Rectal smooth muscle tissue (tissue), 1 donor: ENCODE measurements at regions not wholly inside any gene's neighbourhood (a gene's known extent, or its start where the extent isn't known, plus 50 kb on each side); places are given as distances from the start of the nearest gene placed in this dataset.
"Not testable (repeated sequence)": the region's sequence is repeated elsewhere in the genome, so short reads cannot be mapped to it uniquely, and the experiment has no call there.

Source experiments
- H3K27ac ChIP-seq: one replicate; pipeline ENCODE4 v1.7.0; 2013; ENCODE audit warnings: low read depth, low read length, inconsistent platforms
- H3K27me3 ChIP-seq: one replicate; pipeline ENCODE4 v1.7.0; 2013; ENCODE audit warnings: low read length; ENCODE audit not compliant: control insufficient read depth, insufficient read depth
- H3K36me3 ChIP-seq: one replicate; pipeline ENCODE4 v1.7.0; 2013; ENCODE audit warnings: low read length; ENCODE audit not compliant: control insufficient read depth, insufficient read depth
- H3K4me1 ChIP-seq: one replicate; pipeline ENCODE4 v1.7.0; 2013; ENCODE audit warnings: low read length; ENCODE audit not compliant: control insufficient read depth, insufficient read depth
- H3K4me3 ChIP-seq: one replicate; pipeline ENCODE4 v1.7.0; 2013; ENCODE audit warnings: low read length
- H3K9ac ChIP-seq: one replicate; pipeline ENCODE4 v1.7.0; 2013; ENCODE audit warnings: low read length

- H3K4me1 ChIP-seq = no peaks in the 10 kb centered on the region
- H3K4me3 ChIP-seq = no peak overlapping the region
- no peak overlapping the region for H3K27ac ChIP-seq
- H3K27me3 ChIP-seq = no peaks in the 10 kb centered on the region
- no peak overlapping the region for H3K9ac ChIP-seq
- no peaks in the 10 kb centered on the region for H3K36me3 ChIP-seq
These were observed 215.1 kb downstream of the PCDH17 start for GRCh38 chr13:57846600-57847173.

DNA sequence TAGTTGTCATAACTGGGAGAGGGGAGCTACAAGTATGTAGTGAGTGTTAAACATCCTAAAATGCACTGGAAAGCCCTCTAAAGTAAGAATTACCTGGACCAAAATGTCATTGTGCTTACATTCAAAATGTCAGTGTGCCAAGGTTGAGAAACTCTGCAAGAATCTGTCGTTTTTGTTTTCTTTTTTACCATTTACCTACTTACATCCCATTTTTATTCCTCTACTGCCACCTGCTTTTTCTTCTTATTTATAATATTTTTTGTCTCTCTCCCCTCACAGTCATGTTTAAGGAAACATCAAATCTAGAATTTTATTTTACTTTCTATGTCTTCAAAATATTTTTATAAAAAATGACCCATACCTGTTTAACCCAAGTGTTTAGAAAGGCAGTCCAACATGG, 226.4 kb downstream of the PCDH17 start:
- no peak overlapping the region for H3K9ac ChIP-seq
- no peak overlapping the region for H3K4me3 ChIP-seq
- no peaks in the 10 kb centered on the region for H3K4me1 ChIP-seq
- H3K27me3 ChIP-seq = no peaks in the 10 kb centered on the region
- H3K27ac ChIP-seq = no peak overlapping the region
- H3K36me3 ChIP-seq = no peaks in the 10 kb centered on the region

- Histone ChIP-seq H3K36me3 (no peaks in the 10 kb centered on the region), H3K4me1 (no peaks in the 10 kb centered on the region), H3K4me3 (no peak overlapping the region)
These were observed 226.8 kb downstream of the PCDH17 start for GRCh38 chr13:57858376-57858775.

GRCh38 chr13:57862879-57863278, 231.3 kb downstream of the PCDH17 start:
- H3K27me3 ChIP-seq = no peaks in the 10 kb centered on the region
- H3K36me3 ChIP-seq = no peaks in the 10 kb centered on the region
- no peak overlapping the region for H3K27ac ChIP-seq
- no peak overlapping the region for H3K4me3 ChIP-seq
- H3K9ac ChIP-seq = no peak overlapping the region
- no peaks in the 10 kb centered on the region for H3K4me1 ChIP-seq

More at GRCh38 chr13:57858376-57858775, 226.8 kb downstream of the PCDH17 start:
- no peak overlapping the region for H3K9ac ChIP-seq
- H3K27ac ChIP-seq = no peak overlapping the region
- H3K27me3 ChIP-seq = no peaks in the 10 kb centered on the region

DNA sequence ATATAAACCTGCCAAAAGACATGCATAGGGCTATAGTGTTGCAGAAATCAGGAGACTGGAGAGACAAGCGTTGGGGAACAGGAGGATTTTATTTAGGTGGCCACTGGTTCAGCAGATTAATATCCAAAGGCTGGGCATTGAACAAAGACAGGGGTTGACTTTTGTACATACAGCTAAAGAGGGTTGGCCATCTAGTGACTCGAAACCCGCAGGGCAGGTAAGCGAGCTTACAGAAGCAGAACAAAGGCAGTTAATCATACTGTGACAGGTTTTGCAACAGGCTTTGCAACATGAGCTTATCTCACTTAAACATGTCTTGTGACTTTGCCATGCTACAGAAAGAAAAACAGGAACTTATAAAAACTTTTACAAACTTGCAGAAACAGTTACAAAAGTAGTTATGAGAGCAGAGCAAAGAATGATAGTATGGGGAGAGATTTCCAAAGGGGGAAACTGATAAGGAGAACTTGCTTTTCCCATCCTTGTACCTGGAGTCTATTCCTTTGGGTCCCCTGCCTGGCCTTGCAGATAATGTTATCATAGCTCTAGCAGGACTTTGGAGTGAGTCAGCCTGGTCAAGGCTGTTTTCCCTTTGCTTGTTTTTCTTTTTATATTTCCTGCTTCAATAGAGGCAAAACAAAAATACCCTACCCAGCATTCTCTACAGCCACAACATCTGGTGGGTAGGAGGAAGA, 234.2 kb downstream of the PCDH17 start:
- Histone ChIP-seq H3K27ac (no peak overlapping the region), H3K27me3 (no peaks in the 10 kb centered on the region), H3K9ac (no peak overlapping the region), H3K36me3 (no peaks in the 10 kb centered on the region), H3K4me3 (no peak overlapping the region), H3K4me1 (no peaks in the 10 kb centered on the region)

DNA sequence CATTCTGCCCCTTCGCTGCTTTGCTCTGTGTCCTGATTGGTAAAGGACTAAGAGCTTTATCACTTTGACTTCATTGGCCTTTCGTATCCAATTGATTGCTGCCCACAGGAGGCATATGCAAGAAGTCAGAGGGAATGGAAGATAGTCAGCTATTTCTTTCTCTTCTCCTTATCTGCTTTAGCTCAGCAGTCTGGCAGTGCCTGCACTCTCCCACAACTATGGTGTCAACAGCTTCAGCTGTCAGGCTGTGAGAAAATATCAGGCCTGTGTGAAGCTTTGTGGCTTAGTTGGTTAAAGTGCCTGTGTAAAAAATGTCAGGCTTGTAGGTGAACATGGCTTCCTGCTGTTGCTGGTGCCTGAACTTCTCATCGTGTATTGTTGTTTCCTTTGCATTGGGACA, 243.0 kb downstream of the PCDH17 start:
- Histone ChIP-seq H3K4me1 (no peaks in the 10 kb centered on the region), H3K36me3 (no peaks in the 10 kb centered on the region), H3K27me3 (no peaks in the 10 kb centered on the region), H3K4me3 (no peak overlapping the region), H3K27ac (no peak overlapping the region), H3K9ac (no peak overlapping the region)

DNA sequence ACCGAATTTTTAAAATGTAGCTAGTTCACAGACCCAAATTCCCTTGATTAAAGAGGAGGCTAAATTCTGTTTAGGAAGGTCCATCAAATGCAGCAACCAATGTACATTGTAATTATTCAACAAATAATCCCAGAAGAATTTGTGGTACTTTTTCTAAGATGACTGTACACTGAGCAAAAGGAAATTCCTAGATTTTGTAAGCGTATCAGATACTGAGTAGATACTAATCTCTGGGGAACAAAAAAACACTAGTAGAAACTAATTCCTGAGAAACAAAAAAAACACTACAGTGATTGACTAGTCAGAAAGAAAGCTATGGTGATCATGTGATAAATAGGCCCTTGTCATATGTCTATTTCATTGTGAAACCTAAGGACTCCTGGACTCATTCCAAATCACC, 246.1 kb downstream of the PCDH17 start:
- no peak overlapping the region for H3K9ac ChIP-seq
- H3K4me1 ChIP-seq = no peaks in the 10 kb centered on the region
- no peak overlapping the region for H3K4me3 ChIP-seq
- no peak overlapping the region for H3K27ac ChIP-seq
- H3K36me3 ChIP-seq = no peaks in the 10 kb centered on the region
- H3K27me3 ChIP-seq = no peaks in the 10 kb centered on the region

GRCh38 chr13:57878291-57878690, 246.7 kb downstream of the PCDH17 start:
- H3K4me3 ChIP-seq = no peak overlapping the region
- H3K27ac ChIP-seq = no peak overlapping the region
- H3K27me3 ChIP-seq = no peaks in the 10 kb centered on the region
- no peaks in the 10 kb centered on the region for H3K36me3 ChIP-seq
- H3K4me1 ChIP-seq = no peaks in the 10 kb centered on the region
- no peak overlapping the region for H3K9ac ChIP-seq

- Histone ChIP-seq H3K9ac (no peak overlapping the region), H3K36me3 (no peaks in the 10 kb centered on the region), H3K27ac (no peak overlapping the region), H3K27me3 (no peaks in the 10 kb centered on the region), H3K4me1 (no peaks in the 10 kb centered on the region), H3K4me3 (no peak overlapping the region)
These were observed 265.7 kb downstream of the PCDH17 start for GRCh38 chr13:57897225-57897624.

- Histone ChIP-seq H3K36me3 (no peaks in the 10 kb centered on the region), H3K4me1 (no peaks in the 10 kb centered on the region), H3K4me3 (no peak overlapping the region), H3K27me3 (no peaks in the 10 kb centered on the region), H3K27ac (no peak overlapping the region), H3K9ac (no peak overlapping the region)
These were observed 267.6 kb downstream of the PCDH17 start for GRCh38 chr13:57899096-57899495.

- not testable (repeated sequence) for H3K27me3 ChIP-seq
These were observed 278.3 kb downstream of the PCDH17 start for GRCh38 chr13:57909833-57910232.

DNA sequence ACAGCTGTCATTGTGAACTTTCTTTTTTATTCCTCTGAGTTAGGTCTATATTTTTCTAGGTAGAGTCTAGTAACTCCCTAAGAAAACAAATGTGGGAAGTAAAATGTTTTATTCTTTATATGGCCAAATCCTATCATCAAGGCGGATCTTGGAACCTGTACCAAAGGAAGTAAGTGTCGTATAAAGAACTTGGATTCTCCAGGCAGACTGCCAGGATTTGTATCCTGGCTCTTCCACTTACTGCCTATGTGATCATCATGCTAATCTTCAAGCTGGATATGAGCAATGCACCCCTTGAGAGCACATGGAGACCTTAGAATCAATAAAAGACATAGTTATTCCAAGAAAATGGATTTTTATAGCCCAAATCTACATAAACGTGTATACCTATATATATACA, 286.5 kb downstream of the PCDH17 start:
- no peak overlapping the region for H3K4me3 ChIP-seq
- H3K27ac ChIP-seq = no peak overlapping the region
- H3K4me1 ChIP-seq = no peaks in the 10 kb centered on the region
- H3K9ac ChIP-seq = no peak overlapping the region
- H3K27me3 ChIP-seq = no peaks in the 10 kb centered on the region
- H3K36me3 ChIP-seq = no peaks in the 10 kb centered on the region

More at GRCh38 chr13:57909833-57910232, 278.3 kb downstream of the PCDH17 start:
- not testable (repeated sequence) for H3K36me3 ChIP-seq, H3K4me1 ChIP-seq, H3K27ac ChIP-seq, H3K4me3 ChIP-seq, H3K9ac ChIP-seq

- Histone ChIP-seq H3K27me3 (no peaks in the 10 kb centered on the region), H3K4me3 (no peak overlapping the region), H3K4me1 (no peaks in the 10 kb centered on the region), H3K9ac (no peak overlapping the region), H3K36me3 (no peaks in the 10 kb centered on the region), H3K27ac (no peak overlapping the region)
These were observed 287.4 kb downstream of the PCDH17 start for GRCh38 chr13:57918913-57919312.
